ENCODE measurements at regions not wholly inside any gene's neighbourhood (a gene's known extent, or its start where the extent isn't known, plus 50 kb on each side); places are given as distances from the start of the nearest gene placed in this dataset.

GRCh38 chr7:112638675-112639400 lies 151.4 kb downstream of the TMEM168 start:
- TF ChIP-seq POLR2A (IDR thresholded peaks at IDR 0.05; ENCODE audit: insufficient read depth in 1 of 2, low read depth in 2 of 2, low read length in 2 of 2) (no peak), E2F5 (CRISPR knock-in tag; conservative IDR thresholded peaks at IDR 0.05) (no peak), MTF1 (CRISPR knock-in tag; IDR thresholded peaks at IDR 0.05) (no peak), PATZ1 (CRISPR knock-in tag; IDR thresholded peaks at IDR 0.05) (no peak), CREB1 (IDR thresholded peaks at IDR 0.05) (no peak), CREB1 (CRISPR knock-in tag; IDR thresholded peaks at IDR 0.05) (no peak), ZNF207 (IDR thresholded peaks at IDR 0.05; ENCODE audit: borderline replicate concordance) (no peak), POLR2G (IDR thresholded peaks at IDR 0.05; ENCODE audit: low read depth, low read length) (no peak), CTCF (CRISPR knock-in tag; IDR thresholded peaks at IDR 0.05) (no peak)

Measured in HepG2 (cell line).